ENCODE measurements at regions not wholly inside any gene's neighbourhood (a gene's known extent, or its start where the extent isn't known, plus 50 kb on each side); places are given as distances from the start of the nearest gene placed in this dataset.

DNA sequence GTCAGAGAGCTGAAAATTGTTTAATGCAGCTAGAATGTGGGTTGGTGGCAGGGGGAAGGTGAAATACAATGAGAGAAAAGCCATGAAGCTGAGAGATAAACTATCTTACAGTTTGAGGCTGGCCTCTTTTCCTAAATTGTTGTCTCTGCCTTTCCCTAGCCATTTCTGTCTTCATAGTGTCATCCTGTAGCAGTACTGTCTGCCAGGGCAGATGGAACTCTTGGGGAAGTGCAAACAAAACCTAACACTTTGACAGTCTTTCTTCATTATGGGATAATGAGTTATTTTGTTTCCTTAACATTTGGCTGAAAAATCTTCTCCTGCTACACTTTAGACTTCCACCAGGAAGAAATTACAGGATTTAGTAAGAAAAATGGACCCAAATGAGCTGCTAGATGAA is 197.8 kb upstream of the ARX start:
- no peak for DNase-seq

DNA sequence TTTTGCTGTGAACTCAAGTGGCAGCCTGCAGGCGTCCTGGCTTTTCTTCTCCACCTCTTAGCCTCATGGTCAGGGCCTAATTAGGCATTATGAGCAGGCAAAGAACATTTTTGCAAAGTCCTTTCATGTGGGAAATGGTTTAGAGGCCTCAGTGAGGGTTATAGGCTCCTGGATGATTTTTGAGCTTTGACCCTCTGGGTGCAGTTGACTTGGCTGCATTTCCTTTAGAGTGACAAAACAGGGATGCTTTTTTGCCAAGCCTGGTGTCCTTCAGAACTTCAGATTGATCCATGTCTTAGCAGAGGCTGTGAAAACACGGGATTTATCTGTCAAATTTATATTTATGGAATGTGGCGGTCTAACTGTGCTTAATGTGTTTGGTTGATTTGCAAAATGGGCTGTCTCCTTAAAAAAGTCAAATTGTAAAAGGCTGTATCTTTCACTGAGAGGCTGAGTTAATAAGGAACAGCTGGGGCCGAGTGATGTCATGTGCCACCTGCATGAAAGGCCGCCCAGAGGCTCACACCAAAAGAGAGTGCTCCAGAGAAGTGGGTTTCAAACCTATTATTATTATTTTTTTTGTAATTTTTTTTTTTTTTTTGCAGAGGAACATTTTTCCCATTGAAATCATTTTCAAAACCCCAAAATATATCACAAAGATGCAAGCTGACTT is 192.2 kb upstream of the ARX start:
- DNase-seq, result no peak

DNA sequence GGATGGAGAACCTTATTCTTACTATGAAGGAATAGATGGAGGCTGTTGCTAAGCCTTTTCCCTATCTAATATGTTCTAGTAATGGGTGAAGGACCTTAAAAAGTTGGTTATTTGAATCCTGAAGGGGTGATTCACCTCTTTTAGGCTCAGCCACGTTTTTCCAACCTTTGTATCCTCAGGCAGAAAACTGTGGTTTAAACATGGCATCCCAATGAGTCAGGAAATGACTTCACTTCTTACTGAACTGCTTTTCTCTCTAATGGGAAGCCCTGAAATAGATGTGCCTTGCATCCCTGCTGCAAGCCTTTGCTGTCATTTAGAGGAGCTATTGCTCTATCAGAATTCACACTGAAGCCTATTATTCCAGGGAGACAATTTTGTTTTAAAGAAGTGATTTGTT is 191.0 kb upstream of the ARX start:
- DNase-seq, result no peak

DNA sequence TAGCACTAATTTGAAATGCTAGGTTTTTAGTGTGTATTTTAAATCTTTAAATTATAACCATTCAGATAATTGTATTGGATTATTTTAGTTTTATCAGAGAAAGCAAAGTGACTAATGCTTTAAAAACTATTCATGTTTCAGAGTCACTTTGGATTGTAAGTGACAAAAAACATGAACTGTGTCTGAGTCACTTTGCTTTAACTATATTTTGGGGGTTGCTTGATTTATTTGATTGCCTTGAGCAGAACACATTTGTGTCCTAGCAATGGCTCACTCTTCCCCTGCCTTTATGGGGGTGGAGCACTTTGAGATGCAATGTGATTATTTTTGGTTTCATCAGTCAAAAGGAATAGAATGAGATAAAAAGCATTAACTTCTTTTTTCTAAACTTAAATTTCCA is 188.4 kb upstream of the ARX start:
- no peak for DNase-seq

- no peak for DNase-seq
Measured at GRCh38 chrX:25202827-25203226, 187.1 kb upstream of the ARX start.

GRCh38 chrX:25198891-25199290 is 183.1 kb upstream of the ARX start:
- no peak for DNase-seq

GRCh38 chrX:25198253-25198652 is 182.5 kb upstream of the ARX start:
- no peak for DNase-seq

DNA sequence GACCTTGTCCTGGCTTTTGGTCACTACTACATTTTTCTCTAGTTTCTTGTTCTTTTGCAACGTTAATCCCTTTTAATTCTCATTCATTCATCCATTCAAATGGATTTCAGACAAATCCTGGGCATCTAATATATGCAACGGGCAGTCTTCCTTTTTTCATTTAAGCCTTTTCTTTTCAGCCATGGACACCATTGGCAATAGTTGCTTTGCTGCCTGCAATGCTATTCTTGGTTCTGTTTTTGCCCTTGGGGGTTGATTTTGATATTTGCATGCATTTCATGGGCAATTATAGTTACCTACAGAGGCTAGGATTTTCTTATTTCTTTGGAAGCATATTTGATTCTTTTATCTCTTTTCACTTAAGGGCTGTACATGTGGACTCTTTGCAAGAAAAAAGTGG is 180.5 kb upstream of the ARX start:
- no peak for DNase-seq

GRCh38 chrX:25191403-25191802 is 175.6 kb upstream of the ARX start:
- DNase-seq, result no peak

DNA sequence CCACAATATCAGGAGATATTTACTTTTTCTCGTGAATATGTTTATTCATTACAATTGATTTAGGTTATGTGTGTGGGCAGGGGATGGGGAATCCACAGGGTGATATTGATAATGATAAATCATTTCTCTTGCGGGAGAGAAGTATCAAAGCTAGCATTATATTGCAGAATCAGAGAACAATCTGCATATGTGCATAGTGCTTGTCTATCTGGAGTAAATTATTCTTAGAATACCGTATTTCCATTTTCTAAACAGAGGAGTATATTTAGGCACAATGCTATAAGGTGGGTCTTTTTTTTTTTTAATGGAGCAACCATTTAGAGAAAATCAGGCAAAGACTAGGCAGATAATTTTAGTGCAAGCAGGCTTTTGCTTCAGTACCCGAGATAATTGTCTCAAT is 166.0 kb upstream of the ARX start:
- DNase-seq, result no peak

DNA sequence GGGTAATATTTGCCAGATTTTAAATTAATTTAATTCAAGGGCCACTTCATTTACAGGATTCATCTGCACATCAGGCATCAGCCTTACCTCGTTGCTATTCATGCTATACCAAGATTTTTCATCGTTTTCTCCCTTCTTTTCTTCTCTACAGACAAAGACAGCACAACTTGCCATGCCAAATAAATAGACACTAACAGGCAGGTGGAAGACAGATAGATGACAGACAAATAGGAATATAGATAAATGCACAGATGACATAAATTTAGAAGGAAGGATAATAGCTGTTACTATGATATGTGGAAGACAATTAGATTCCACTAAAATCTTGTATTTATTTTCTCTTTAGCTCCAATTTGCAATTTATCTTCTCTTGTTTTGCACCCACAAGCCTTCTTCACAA is 164.5 kb upstream of the ARX start:
- DNase-seq, result no peak

DNA sequence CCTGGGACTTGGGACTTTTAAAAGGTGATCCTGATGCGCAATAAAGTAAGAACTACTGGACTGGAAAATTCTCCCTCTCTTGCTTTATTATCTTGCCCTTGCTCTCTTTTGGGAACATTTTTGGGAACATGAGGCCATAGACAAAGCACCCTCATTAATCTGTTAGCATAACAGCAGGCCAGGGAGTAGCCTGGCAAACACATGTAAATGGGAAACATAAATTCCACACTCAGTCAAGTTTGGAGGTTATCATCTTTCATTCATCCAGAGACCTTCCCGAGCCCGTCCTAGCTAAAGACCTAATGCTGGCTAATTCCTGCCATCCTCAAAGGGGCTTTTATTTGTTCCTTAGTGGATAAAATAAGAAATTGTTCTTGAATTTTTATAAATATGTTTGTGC is 162.8 kb upstream of the ARX start:
- no peak for DNase-seq

- DNase-seq, result no peak
Measured at GRCh38 chrX:25175743-25176142, 160.0 kb upstream of the ARX start.

DNA sequence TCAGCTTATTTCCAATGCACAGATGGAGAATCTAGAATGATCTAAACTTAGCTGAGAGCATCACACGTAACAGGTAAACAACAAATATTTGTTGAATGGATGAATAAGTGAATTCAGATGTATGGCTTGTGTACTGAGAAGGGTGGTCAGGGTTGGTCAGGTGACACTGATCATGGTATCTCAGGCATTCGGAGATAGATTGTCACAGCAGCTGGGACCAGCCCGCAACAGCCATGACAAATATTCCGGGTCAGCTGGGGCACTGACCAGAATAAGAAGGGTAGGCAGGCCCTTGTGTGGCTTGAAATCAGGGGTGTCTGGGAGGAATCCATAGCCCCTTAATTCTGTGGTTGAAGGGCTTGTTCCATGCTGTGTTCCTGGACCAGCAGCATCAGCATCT is 159.4 kb upstream of the ARX start:
- DNase-seq, result no peak

DNA sequence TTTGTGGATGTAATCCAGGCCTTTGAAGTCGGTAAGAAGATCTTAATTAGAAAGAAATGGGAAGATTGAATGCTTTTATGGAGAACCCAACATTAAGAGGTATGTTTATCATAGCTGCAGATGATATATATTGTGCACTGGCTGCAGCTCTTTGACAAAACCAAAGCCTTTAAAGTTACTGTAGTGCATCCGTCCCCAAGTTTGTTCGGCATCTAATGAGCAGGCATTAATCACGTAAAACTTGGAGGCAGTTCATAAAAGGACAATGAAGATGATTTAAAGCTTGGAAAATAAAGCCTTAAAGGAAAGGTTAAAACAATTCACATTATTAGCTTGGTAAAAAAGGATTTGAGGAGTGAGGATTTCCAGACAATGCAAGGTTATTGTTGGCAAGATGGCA is 150.8 kb upstream of the ARX start:
- no peak for DNase-seq

GRCh38 chrX:25166145-25166544 is 150.4 kb upstream of the ARX start:
- DNase-seq, result no peak

GRCh38 chrX:25158635-25159034 is 142.9 kb upstream of the ARX start:
- peak; percentile 50 for DNase-seq

- DNase-seq, result no peak
Measured at GRCh38 chrX:25156832-25157231, 141.1 kb upstream of the ARX start.

DNA sequence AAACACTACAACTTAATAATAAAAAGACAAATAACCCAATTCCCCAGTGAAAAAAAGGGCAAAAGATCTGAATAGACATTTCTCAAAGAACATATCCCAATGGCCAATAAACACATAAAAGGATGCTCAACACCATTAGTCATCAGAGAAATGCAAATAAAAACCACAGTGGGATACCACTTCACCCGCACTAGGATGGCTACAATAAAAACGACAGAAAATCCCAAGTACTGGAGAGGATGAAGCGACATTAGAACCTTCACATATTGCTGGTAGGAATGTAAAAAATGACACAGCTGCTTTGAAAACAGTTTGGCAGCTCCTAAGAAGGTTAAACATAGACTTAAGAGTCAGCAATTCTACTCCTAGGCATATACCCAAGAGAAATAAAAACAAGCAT is 140.6 kb upstream of the ARX start:
- no peak for DNase-seq

DNA sequence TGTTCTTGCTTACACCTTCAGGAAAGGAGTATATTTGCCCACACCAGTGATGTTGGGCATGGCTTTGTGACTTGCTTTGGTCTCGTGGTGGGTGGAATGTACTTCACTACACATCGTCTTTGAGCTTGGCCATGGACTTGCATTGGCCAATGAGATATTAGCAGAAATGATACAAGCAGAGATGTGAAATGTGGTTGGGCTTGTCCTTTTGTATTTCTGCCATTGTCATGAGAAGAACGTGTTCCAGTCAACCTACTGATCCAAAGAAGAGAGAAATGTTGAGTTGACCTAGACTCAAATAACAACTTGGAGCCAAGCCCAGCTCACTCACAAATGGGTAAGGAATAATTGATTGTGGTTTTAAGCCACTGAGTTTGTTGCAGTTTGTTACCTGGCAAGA is 138.4 kb upstream of the ARX start:
- DNase-seq, result no peak

- no peak for DNase-seq
Measured at GRCh38 chrX:25151749-25152148, 136.0 kb upstream of the ARX start.

DNA sequence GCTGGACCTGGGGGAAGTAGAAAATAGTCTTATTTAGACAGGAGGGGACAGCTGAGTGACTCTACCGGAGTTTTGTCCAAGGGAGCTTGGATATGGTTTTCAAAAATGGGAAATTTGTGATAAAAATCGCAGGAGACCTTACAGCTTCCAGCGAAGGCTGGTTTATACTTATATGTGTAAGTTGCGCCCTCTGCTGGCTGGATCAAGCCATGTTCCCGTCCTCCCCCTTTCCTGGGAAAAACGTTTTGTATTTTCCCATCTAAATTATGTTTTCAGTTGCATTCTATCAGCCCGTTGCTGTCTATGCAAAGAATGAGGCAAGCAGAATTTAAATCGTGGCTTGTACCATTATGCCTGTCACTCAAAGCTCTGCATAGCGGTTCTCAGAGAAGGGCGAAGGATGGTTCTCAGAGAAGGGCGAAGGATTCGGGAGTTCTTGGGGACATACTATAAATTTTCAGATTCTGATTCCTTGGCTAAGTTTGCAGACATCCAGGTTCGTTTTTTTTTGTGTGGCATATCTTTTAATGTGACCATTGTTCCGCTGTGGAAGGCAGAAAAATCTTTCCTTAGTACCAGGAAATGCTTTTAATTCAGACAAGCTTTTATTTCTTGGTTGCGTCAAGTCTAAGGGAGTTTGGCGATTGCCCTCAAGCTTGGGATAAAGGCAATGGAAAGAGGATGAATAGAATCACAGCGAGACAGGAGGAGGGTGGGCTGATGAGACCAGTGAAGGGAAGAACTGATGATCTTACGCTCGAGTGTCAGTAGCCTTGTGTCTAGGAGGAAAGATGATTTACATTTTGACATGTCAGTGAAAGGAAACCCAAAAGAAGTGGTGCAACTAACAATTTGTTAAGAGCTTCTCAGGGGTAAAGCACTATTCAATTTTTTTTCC is 128.5 kb upstream of the ARX start:
- no peak for DNase-seq

- no peak for DNase-seq
Measured at GRCh38 chrX:25143596-25143995, 127.8 kb upstream of the ARX start.

DNA sequence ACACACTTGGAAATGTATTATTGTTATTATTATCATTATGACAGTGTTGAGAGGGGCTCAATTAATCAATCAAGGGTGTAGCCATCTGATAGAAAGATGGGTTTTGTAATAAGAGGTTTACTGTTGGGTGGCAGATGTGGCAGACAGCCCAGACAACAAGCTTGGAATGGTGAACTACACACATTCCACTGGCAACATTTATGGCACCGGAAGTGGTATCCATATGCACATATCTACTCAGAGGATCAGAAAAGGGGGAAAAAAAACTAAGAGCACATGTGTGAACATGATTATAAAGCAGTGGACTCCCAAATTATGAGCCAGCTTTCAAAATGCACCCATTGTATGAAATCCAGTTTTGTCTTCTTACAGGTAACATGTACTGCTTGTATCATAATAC is 125.9 kb upstream of the ARX start:
- DNase-seq, result no peak

DNA sequence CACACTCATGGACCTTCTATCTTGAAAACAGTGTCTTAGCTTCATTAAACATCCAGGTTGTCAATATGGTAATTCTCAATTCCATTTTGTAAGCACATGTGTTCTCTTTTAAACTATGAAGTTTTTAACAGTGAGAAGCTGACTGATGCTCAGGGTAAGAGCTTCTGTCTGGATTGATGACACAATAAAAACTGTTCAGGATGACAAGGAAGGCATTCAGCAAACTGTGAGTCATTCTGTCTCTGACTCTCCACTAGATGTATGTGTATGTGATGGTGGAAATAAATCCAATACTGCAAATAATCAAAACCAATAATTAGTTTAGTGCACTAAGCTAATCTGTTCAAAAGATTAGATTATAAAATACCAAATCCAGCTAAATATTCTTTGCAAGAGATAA is 115.3 kb upstream of the ARX start:
- DNase-seq, result no peak
